Fibroblast of mammary gland (primary cell): ENCODE measurements at regions not wholly inside any gene's neighbourhood (a gene's known extent, or its start where the extent isn't known, plus 50 kb on each side); places are given as distances from the start of the nearest gene placed in this dataset.
A peak's percentile ranks its signal among the peaks of the same experiment; 100 is the strongest.

Experiments
- DNase-seq: peaks from one replicate; pipeline ENCODE4 v3.0.0-alpha.2; 2010; ENCODE audit warnings: low read depth
- H3K4me3 ChIP-seq: 2 replicates; pipeline ENCODE4 v1.5.1; 2011; ENCODE audit warnings: low read depth, mild to moderate bottlenecking, low read length, moderate library complexity; ENCODE audit not compliant: control insufficient read depth
- CTCF ChIP-seq: conservative IDR thresholded peaks from 2 replicates; pipeline ENCODE4 v1.5.1; 2011; ENCODE audit warnings: low read depth, low read length, inconsistent platforms; ENCODE audit not compliant: control insufficient read depth, insufficient read depth

GRCh38 chr15:31461375-31461774, 134.7 kb downstream of the KLF13 start:
- no peak for TF ChIP-seq CTCF
- no peak for DNase-seq
- no peak overlapping the region for H3K4me3 ChIP-seq

GRCh38 chr15:31461911-31462480, 135.4 kb downstream of the KLF13 start:
- no peak for DNase-seq
- no peak overlapping the region for H3K4me3 ChIP-seq
- TF ChIP-seq CTCF = peak; percentile 26

- no peak for DNase-seq
- no peak overlapping the region for H3K4me3 ChIP-seq
- no peak for TF ChIP-seq CTCF
Observed at GRCh38 chr15:31463521-31464102, 137.0 kb downstream of the KLF13 start.

GRCh38 chr15:31464216-31465082, 137.8 kb downstream of the KLF13 start:
- no peak for DNase-seq
- no peak for TF ChIP-seq CTCF
- no peak overlapping the region for H3K4me3 ChIP-seq

GRCh38 chr15:31465083-31465955, 138.7 kb downstream of the KLF13 start:
- no peak for TF ChIP-seq CTCF
- DNase-seq = no peak
- H3K4me3 ChIP-seq = no peak overlapping the region

- no peak overlapping the region for H3K4me3 ChIP-seq
- no peak for DNase-seq
- TF ChIP-seq CTCF = no peak
Observed at GRCh38 chr15:31467361-31467760, 140.7 kb downstream of the KLF13 start.
